ENCODE measurements at regions not wholly inside any gene's neighbourhood (a gene's known extent, or its start where the extent isn't known, plus 50 kb on each side); places are given as distances from the start of the nearest gene placed in this dataset.

GRCh38 chr3:105232553-105232952 lies 134.2 kb upstream of the ALCAM start:
- TF ChIP-seq CTCF (IDR thresholded peaks at IDR 0.05; ENCODE audit: control insufficient read depth, extremely low read depth, insufficient read depth), result no peak
- no peak overlapping the region for H3K4me3 ChIP-seq (ENCODE audit: low read depth, low read length)
- DNase-seq (ENCODE audit: low read depth), result no peak

GRCh38 chr3:105233010-105233409 lies 133.7 kb upstream of the ALCAM start:
- no peak for TF ChIP-seq CTCF (IDR thresholded peaks at IDR 0.05; ENCODE audit: control insufficient read depth, extremely low read depth, insufficient read depth)
- H3K4me3 ChIP-seq (ENCODE audit: low read depth, low read length), result no peak overlapping the region
- DNase-seq (ENCODE audit: low read depth), result no peak

DNA sequence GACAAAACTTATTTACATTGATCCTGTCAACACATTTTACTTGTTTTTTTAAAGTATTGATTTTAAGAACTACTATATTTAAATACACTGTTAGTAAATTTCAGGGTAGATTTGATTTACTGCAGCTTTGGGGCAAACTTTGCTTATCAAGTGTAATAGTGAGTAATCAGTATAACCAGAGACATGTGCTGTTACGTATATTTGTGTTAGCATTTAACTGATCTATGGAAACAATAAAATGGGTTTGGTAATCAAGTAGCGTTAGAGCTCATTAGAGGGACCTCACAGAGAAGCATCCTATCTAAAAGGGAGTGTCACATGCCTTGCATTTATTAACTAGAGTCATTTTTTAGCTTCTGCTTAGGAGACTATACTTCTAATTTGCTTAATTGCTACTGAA lies 131.5 kb upstream of the ALCAM start:
- DNase-seq (ENCODE audit: low read depth), result no peak
- H3K4me3 ChIP-seq (ENCODE audit: low read depth, low read length), result no peak overlapping the region
- TF ChIP-seq CTCF (IDR thresholded peaks at IDR 0.05; ENCODE audit: control insufficient read depth, extremely low read depth, insufficient read depth), result no peak

DNA sequence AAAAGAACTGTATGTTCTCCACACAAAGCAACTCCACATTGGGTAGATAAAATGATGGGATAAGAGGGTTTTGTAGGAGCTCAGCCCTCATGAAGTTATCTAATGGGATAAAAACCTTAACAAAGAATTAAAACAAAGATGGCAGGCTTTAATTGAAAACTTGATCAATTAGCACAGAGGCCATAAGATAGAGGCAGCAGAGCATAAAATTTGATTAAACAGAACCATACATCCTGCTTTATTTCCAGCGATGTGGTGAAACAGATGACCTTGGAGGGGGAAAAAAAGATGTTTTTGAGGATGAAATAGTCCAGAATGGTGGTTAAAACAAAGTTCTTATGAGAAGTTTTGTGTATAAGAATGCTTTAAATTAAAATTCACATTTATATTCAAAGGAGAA lies 130.9 kb upstream of the ALCAM start:
- no peak for TF ChIP-seq CTCF (IDR thresholded peaks at IDR 0.05; ENCODE audit: control insufficient read depth, extremely low read depth, insufficient read depth)
- H3K4me3 ChIP-seq (ENCODE audit: low read depth, low read length), result no peak overlapping the region
- DNase-seq (ENCODE audit: low read depth), result no peak

DNA sequence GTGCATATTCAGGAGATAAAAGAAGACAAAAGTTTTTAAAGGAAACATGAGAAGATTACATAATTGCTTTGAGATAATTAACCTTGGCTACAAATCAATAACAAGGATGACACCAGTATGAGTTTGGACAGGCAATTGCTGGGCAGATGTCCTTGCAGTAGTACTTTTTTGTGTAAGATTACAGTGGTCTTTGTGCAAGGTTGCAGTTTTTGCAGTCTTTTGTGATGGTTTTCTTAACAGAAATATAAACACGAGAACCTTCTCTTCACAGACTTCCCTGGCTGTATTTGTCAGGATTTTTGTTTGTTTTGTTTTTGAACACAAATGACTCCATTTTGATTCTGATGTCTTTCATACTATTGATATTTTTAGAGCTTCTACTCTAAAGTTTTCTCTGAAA lies 128.3 kb upstream of the ALCAM start:
- TF ChIP-seq CTCF (IDR thresholded peaks at IDR 0.05; ENCODE audit: control insufficient read depth, extremely low read depth, insufficient read depth), result no peak
- no peak for DNase-seq (ENCODE audit: low read depth)

GRCh38 chr3:105243076-105243475 lies 123.6 kb upstream of the ALCAM start:
- DNase-seq (ENCODE audit: low read depth), result no peak
- no peak for TF ChIP-seq CTCF (IDR thresholded peaks at IDR 0.05; ENCODE audit: control insufficient read depth, extremely low read depth, insufficient read depth)
- no peak overlapping the region for H3K4me3 ChIP-seq (ENCODE audit: low read depth, low read length)

More for the DNA sequence above, 128.3 kb upstream of the ALCAM start:
- H3K4me3 ChIP-seq (ENCODE audit: low read depth, low read length), result no peak overlapping the region

DNA sequence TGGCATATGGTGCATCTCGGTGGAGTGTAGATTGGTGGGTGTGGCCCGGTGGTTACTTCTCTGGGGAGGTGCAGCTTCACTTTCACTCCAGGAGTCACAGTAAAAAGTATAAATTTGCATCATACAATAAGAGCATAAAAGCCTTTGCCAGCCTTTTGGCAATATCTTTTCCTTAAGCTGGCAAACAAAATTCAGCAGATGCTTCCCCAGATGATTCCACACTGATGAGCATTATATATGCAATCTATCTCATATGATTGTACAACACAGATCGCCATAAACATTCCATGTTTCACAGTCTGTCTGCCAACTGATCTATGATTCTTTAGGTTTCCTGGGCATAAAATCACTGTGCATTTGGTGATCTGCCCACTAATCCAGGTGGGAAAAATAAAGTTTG lies 120.2 kb upstream of the ALCAM start:
- no peak for TF ChIP-seq CTCF (IDR thresholded peaks at IDR 0.05; ENCODE audit: control insufficient read depth, extremely low read depth, insufficient read depth)
- DNase-seq (ENCODE audit: low read depth), result peak; percentile 37
- no peak overlapping the region for H3K4me3 ChIP-seq (ENCODE audit: low read depth, low read length)
